GM23338 (cell line): ENCODE measurements at regions not wholly inside any gene's neighbourhood (a gene's known extent, or its start where the extent isn't known, plus 50 kb on each side); places are given as distances from the start of the nearest gene placed in this dataset.

ENCODE experiments used
- ATAC-seq: fragments of 200-7000 bp; cut with Tn5 transposase; 3 replicates; pipeline ENCODE4 v1.9.1; 2020
- DNase-seq: peaks from one replicate; pipeline ENCODE4 v3.0.0-alpha.2; 2015; ENCODE audit warnings: low spot score
- H2AFZ ChIP-seq: fragments of 200-600 bp; sonication (generic); 2 replicates; pipeline ENCODE4 v1.8.0; 2016; ENCODE audit warnings: antibody characterized with exemption, mild to moderate bottlenecking, moderate library complexity
- H3F3A ChIP-seq: fragments of 200-600 bp; sonication (generic); replicated peaks from 2 replicates; pipeline ENCODE4 v1.8.0; 2017; ENCODE audit warnings: antibody characterized with exemption, mixed run types, low read depth
- H3K27ac ChIP-seq: fragments of 200-600 bp; sonication (generic); 2 replicates; pipeline ENCODE4 v1.6.1; 2016; ENCODE audit warnings: low read depth
- H3K27me3 ChIP-seq: fragments of 200-600 bp; sonication (generic); 2 replicates; pipeline ENCODE4 v1.8.0; 2016; ENCODE audit warnings: mild to moderate bottlenecking, mixed run types, moderate library complexity; ENCODE audit not compliant: insufficient read depth
- H3K36me3 ChIP-seq: fragments of 200-600 bp; sonication (generic); 2 replicates; pipeline ENCODE4 v1.8.0; 2016; ENCODE audit warnings: mild to moderate bottlenecking; ENCODE audit not compliant: insufficient read depth
- H3K4me1 ChIP-seq: fragments of 200-600 bp; sonication (generic); 2 replicates; pipeline ENCODE4 v1.8.0; 2016; ENCODE audit warnings: mild to moderate bottlenecking, moderate library complexity; ENCODE audit not compliant: insufficient read depth
- H3K4me2 ChIP-seq: fragments of 200-600 bp; sonication (generic); 2 replicates; pipeline ENCODE4 v1.7.1; 2017; ENCODE audit warnings: mixed run types
- H3K4me3 ChIP-seq: fragments of 200-600 bp; sonication (generic); 2 replicates; pipeline ENCODE4 v1.6.1; 2016; ENCODE audit warnings: mixed run types
- H3K79me2 ChIP-seq: fragments of 200-600 bp; sonication (generic); replicated peaks from 2 replicates; pipeline ENCODE4 v1.8.0; 2017; ENCODE audit warnings: mild to moderate bottlenecking; ENCODE audit not compliant: insufficient read depth
- H3K9me2 ChIP-seq: fragments of 200-600 bp; sonication (generic); 2 replicates; pipeline ENCODE4 v1.8.0; 2017; ENCODE audit not compliant: insufficient read depth
- H4K20me1 ChIP-seq: fragments of 200-600 bp; sonication (generic); replicated peaks from 2 replicates; pipeline ENCODE4 v1.8.0; 2017; ENCODE audit warnings: mild to moderate bottlenecking; ENCODE audit not compliant: insufficient read depth
- H3K27ac Mint-ChIP-seq: 2 replicates; pipeline ENCODE4 v1.8.0; 2020; ENCODE audit warnings: inconsistent platforms, mild to moderate bottlenecking, moderate library complexity, mixed read lengths
- H3K27me3 Mint-ChIP-seq: 3 replicates; pipeline ENCODE4 v1.8.0; 2022; ENCODE audit warnings: low read depth, mild to moderate bottlenecking, moderate library complexity, mixed read lengths, inconsistent platforms; ENCODE audit not compliant: insufficient read depth, poor library complexity
- H3K36me3 Mint-ChIP-seq: 3 replicates; pipeline ENCODE4 v1.8.0; 2021; ENCODE audit warnings: low read depth, mild to moderate bottlenecking, inconsistent platforms, moderate library complexity, mixed read lengths
- H3K4me1 Mint-ChIP-seq: 3 replicates; pipeline ENCODE4 v1.8.0; 2020; ENCODE audit warnings: mild to moderate bottlenecking, inconsistent platforms, mixed read lengths
- H3K4me3 Mint-ChIP-seq: 3 replicates; pipeline ENCODE4 v1.8.0; 2021; ENCODE audit warnings: moderate library complexity, mild to moderate bottlenecking, inconsistent platforms, mixed read lengths
- H3K9me3 Mint-ChIP-seq: 3 replicates; pipeline ENCODE4 v1.8.0; 2020; ENCODE audit warnings: moderate library complexity, mild to moderate bottlenecking, inconsistent platforms, mixed read lengths
- CREB1 ChIP-seq: fragments of 250-450 bp; sonication (Bioruptor Pico); IDR thresholded peaks from 2 replicates; pipeline ENCODE4 v1.5.0; 2020; ENCODE audit warnings: low read depth, mild to moderate bottlenecking, moderate library complexity
- EZH2phosphoT487 ChIP-seq: fragments of 200-600 bp; sonication (generic); IDR thresholded peaks from one replicate; pipeline ENCODE4 v1.8.1; 2018; ENCODE audit warnings: antibody characterized with exemption; ENCODE audit not compliant: unreplicated experiment
- JUNB ChIP-seq: IDR thresholded peaks from one replicate; pipeline ENCODE4 v1.6.1; 2016; ENCODE audit warnings: antibody characterized with exemption; ENCODE audit not compliant: unreplicated experiment
- NANOG ChIP-seq: IDR thresholded peaks from 2 replicates; pipeline ENCODE4 v1.6.1; 2016; ENCODE audit warnings: antibody characterized with exemption, borderline replicate concordance
- POLR2AphosphoS5 ChIP-seq: IDR thresholded peaks from 2 replicates; pipeline ENCODE4 v1.6.1; 2016; ENCODE audit warnings: antibody characterized with exemption, low read depth
- REST ChIP-seq: IDR thresholded peaks from one replicate; pipeline ENCODE4 v1.6.1; 2018; ENCODE audit warnings: antibody characterized with exemption; ENCODE audit not compliant: unreplicated experiment
- STAT1 ChIP-seq: IDR thresholded peaks from one replicate; pipeline ENCODE4 v1.6.1; 2016; ENCODE audit warnings: antibody characterized with exemption; ENCODE audit not compliant: unreplicated experiment
- ZNF331 ChIP-seq: fragments of 250-450 bp; sonication (Bioruptor Pico); IDR thresholded peaks from 2 replicates; pipeline ENCODE4 v1.5.0; 2020; ENCODE audit warnings: low read depth, mild to moderate bottlenecking, moderate library complexity
- TF ChIP-seq, protein P1 (sequence below): fragments of 250-450 bp; sonication (Bioruptor Pico); IDR thresholded peaks from 2 replicates; pipeline ENCODE4 v1.5.0; 2020; ENCODE audit warnings: mild to moderate bottlenecking, moderate library complexity

- ATAC-seq (no peak), DNase-seq (no peak)
- no peaks in the 10 kb centered on the region for H3K9me3 Mint-ChIP-seq
- peaks cover 4% of the 10 kb centered on the region for H3K27me3 Mint-ChIP-seq
- Histone ChIP-seq H4K20me1 (no peaks in the 10 kb centered on the region), H3K4me2 (no peak overlapping the region), H3K9me2 (no peaks in the 10 kb centered on the region; the same call in 1 of the 2 replicates), H2AFZ (no peak overlapping the region), H3K79me2 (no peaks in the 10 kb centered on the region), H3K27ac (no peak overlapping the region), H3F3A (no peaks in the 10 kb centered on the region), H3K36me3 (no peaks in the 10 kb centered on the region), H3K4me3 (no peak overlapping the region), H3K27me3 (no peaks in the 10 kb centered on the region), H3K4me1 (no peaks in the 10 kb centered on the region)
- TF ChIP-seq STAT1 (no peak), CREB1 (CRISPR knock-in tag) (no peak), POLR2AphosphoS5 (no peak), REST (no peak), JUNB (no peak), NANOG (no peak), ZNF331 (no peak), EZH2phosphoT487 (no peak)
- TF ChIP-seq, protein P1, sequence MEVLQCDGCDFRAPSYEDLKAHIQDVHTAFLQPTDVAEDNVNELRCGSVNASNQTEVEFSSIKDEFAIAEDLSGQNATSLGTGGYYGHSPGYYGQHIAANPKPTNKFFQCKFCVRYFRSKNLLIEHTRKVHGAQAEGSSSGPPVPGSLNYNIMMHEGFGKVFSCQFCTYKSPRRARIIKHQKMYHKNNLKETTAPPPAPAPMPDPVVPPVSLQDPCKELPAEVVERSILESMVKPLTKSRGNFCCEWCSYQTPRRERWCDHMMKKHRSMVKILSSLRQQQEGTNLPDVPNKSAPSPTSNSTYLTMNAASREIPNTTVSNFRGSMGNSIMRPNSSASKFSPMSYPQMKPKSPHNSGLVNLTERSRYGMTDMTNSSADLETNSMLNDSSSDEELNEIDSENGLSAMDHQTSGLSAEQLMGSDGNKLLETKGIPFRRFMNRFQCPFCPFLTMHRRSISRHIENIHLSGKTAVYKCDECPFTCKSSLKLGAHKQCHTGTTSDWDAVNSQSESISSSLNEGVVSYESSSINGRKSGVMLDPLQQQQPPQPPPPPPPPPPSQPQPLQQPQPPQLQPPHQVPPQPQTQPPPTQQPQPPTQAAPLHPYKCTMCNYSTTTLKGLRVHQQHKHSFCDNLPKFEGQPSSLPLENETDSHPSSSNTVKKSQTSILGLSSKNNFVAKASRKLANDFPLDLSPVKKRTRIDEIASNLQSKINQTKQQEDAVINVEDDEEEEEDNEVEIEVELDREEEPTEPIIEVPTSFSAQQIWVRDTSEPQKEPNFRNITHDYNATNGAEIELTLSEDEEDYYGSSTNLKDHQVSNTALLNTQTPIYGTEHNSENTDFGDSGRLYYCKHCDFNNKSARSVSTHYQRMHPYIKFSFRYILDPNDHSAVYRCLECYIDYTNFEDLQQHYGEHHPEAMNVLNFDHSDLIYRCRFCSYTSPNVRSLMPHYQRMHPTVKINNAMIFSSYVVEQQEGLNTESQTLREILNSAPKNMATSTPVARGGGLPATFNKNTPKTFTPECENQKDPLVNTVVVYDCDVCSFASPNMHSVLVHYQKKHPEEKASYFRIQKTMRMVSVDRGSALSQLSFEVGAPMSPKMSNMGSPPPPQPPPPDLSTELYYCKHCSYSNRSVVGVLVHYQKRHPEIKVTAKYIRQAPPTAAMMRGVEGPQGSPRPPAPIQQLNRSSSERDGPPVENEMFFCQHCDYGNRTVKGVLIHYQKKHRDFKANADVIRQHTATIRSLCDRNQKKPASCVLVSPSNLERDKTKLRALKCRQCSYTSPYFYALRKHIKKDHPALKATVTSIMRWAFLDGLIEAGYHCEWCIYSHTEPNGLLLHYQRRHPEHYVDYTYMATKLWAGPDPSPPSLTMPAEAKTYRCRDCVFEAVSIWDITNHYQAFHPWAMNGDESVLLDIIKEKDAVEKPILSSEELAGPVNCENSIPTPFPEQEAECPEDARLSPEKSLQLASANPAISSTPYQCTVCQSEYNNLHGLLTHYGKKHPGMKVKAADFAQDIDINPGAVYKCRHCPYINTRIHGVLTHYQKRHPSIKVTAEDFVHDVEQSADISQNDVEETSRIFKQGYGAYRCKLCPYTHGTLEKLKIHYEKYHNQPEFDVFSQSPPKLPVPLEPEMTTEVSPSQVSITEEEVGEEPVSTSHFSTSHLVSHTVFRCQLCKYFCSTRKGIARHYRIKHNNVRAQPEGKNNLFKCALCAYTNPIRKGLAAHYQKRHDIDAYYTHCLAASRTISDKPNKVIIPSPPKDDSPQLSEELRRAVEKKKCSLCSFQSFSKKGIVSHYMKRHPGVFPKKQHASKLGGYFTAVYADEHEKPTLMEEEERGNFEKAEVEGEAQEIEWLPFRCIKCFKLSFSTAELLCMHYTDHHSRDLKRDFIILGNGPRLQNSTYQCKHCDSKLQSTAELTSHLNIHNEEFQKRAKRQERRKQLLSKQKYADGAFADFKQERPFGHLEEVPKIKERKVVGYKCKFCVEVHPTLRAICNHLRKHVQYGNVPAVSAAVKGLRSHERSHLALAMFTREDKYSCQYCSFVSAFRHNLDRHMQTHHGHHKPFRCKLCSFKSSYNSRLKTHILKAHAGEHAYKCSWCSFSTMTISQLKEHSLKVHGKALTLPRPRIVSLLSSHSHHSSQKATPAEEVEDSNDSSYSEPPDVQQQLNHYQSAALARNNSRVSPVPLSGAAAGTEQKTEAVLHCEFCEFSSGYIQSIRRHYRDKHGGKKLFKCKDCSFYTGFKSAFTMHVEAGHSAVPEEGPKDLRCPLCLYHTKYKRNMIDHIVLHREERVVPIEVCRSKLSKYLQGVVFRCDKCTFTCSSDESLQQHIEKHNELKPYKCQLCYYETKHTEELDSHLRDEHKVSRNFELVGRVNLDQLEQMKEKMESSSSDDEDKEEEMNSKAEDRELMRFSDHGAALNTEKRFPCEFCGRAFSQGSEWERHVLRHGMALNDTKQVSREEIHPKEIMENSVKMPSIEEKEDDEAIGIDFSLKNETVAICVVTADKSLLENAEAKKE, result no peak
- H3K4me3 Mint-ChIP-seq, result no peak overlapping the region
- no peak overlapping the region for H3K27ac Mint-ChIP-seq
- no peaks in the 10 kb centered on the region for H3K4me1 Mint-ChIP-seq
- no peaks in the 10 kb centered on the region for H3K36me3 Mint-ChIP-seq
Observed at GRCh38 chr4:79747252-79747651, 325.8 kb downstream of the ANTXR2 start.
